HEK293 (cell line): ENCODE measurements at regions not wholly inside any gene's neighbourhood (a gene's known extent, or its start where the extent isn't known, plus 50 kb on each side); places are given as distances from the start of the nearest gene placed in this dataset.

ENCODE experiments used
- TF ChIP-seq, protein P1 (sequence below): fragments of 450-650 bp; formaldehyde crosslinking; IDR thresholded peaks from 2 replicates; pipeline ENCODE4 v1.5.1; 2016; ENCODE audit warnings: missing biosample characterization, missing genetic modification characterization
- TF ChIP-seq, protein P2 (sequence below): fragments of 450-650 bp; formaldehyde crosslinking; IDR thresholded peaks from 2 replicates; pipeline ENCODE4 v1.5.1; 2016; ENCODE audit warnings: missing biosample characterization, missing genetic modification characterization, low read depth
- TF ChIP-seq, protein P3 (sequence below): fragments of 450-650 bp; formaldehyde crosslinking; IDR thresholded peaks from 2 replicates; pipeline ENCODE4 v1.5.1; 2016; ENCODE audit warnings: missing biosample characterization, missing genetic modification characterization

DNA sequence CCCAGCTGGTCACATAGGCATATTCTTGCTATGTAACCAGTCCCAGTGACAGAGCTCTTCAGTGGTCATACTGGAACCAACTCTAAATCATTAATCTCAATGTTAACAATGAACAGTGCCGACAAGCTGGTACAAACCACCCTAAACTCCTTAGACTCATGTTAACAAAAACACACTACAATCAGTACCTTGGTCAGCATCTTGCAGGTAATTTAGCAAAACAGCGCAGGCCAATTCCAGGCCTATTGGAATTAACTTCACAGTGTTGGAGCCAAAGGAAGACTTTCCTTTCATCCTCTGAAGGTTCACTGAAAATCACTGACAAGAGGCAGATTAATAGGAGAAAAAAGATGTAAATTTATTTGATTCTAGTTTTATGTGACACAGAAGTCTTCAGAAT is 396.4 kb downstream of the PIK3C3 start:
- TF ChIP-seq, protein P1, sequence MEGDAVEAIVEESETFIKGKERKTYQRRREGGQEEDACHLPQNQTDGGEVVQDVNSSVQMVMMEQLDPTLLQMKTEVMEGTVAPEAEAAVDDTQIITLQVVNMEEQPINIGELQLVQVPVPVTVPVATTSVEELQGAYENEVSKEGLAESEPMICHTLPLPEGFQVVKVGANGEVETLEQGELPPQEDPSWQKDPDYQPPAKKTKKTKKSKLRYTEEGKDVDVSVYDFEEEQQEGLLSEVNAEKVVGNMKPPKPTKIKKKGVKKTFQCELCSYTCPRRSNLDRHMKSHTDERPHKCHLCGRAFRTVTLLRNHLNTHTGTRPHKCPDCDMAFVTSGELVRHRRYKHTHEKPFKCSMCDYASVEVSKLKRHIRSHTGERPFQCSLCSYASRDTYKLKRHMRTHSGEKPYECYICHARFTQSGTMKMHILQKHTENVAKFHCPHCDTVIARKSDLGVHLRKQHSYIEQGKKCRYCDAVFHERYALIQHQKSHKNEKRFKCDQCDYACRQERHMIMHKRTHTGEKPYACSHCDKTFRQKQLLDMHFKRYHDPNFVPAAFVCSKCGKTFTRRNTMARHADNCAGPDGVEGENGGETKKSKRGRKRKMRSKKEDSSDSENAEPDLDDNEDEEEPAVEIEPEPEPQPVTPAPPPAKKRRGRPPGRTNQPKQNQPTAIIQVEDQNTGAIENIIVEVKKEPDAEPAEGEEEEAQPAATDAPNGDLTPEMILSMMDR (tag by site-specific recombination) = no peak
- TF ChIP-seq, protein P2, sequence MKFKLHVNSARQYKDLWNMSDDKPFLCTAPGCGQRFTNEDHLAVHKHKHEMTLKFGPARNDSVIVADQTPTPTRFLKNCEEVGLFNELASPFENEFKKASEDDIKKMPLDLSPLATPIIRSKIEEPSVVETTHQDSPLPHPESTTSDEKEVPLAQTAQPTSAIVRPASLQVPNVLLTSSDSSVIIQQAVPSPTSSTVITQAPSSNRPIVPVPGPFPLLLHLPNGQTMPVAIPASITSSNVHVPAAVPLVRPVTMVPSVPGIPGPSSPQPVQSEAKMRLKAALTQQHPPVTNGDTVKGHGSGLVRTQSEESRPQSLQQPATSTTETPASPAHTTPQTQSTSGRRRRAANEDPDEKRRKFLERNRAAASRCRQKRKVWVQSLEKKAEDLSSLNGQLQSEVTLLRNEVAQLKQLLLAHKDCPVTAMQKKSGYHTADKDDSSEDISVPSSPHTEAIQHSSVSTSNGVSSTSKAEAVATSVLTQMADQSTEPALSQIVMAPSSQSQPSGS (tag by site-specific recombination) = no peak
- TF ChIP-seq, protein P3, sequence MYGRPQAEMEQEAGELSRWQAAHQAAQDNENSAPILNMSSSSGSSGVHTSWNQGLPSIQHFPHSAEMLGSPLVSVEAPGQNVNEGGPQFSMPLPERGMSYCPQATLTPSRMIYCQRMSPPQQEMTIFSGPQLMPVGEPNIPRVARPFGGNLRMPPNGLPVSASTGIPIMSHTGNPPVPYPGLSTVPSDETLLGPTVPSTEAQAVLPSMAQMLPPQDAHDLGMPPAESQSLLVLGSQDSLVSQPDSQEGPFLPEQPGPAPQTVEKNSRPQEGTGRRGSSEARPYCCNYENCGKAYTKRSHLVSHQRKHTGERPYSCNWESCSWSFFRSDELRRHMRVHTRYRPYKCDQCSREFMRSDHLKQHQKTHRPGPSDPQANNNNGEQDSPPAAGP (tag by site-specific recombination) = no peak
